Nephron (organoid): ENCODE measurements at regions not wholly inside any gene's neighbourhood (a gene's known extent, or its start where the extent isn't known, plus 50 kb on each side); places are given as distances from the start of the nearest gene placed in this dataset.

Experiments
- H3K27ac Mint-ChIP-seq, 3 experiments: 2 replicates each; pipeline ENCODE4 v1.8.0; 2020; ENCODE audit warnings: mixed read lengths in 3 of 3, mild to moderate bottlenecking in 2 of 3, moderate library complexity in 1 of 3
- H3K27me3 Mint-ChIP-seq: 2 replicates; pipeline ENCODE4 v1.8.0; 2021; ENCODE audit warnings: low read depth, mild to moderate bottlenecking, moderate library complexity, mixed read lengths
- H3K36me3 Mint-ChIP-seq: 2 replicates; pipeline ENCODE4 v1.8.0; 2020; ENCODE audit warnings: low read depth, mixed read lengths
- H3K4me1 Mint-ChIP-seq: 2 replicates; pipeline ENCODE4 v1.8.0; 2020; ENCODE audit warnings: mixed read lengths
- H3K4me3 Mint-ChIP-seq, 3 experiments: 2 replicates each; pipeline ENCODE4 v1.8.0; 2020; ENCODE audit warnings: mild to moderate bottlenecking in 3 of 3, mixed read lengths in 3 of 3, moderate library complexity in 2 of 3
- H3K9me3 Mint-ChIP-seq: 2 replicates; pipeline ENCODE4 v1.8.0; 2020; ENCODE audit warnings: mixed read lengths
- TF ChIP-seq, protein P1 (sequence below), 3 experiments: fragments of 200-600 bp; sonication (generic); IDR thresholded peaks; one replicate each; pipeline ENCODE4 v1.5.0; 2021; ENCODE audit warnings: antibody characterized with exemption in 3 of 3; ENCODE audit not compliant: unreplicated experiment in 3 of 3

DNA sequence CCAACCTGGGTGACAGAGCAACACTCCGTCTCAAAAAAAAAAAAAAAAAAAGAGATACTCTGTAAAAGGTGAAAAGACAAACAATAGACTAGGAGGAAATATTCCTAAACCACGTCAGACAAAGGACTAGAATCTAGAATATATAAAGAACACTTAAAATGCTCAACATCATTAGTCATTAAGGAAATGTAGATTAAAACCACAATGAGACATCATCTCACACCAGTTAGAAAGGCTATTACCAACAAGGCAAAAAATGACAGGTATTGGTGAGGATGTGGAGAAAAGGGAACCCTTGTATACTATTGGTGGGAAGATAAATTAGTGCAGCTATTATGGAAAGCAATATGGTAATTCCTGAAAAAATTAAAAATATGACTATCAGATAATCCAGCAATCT, 903.1 kb upstream of the SOX9 start:
- Mint-ChIP-seq H3K9me3 (peaks cover 3% of the 10 kb centered on the region), H3K36me3 (no peaks in the 10 kb centered on the region), H3K4me3 (no peak overlapping the region), H3K27ac (no peak overlapping the region), H3K27me3 (no peaks in the 10 kb centered on the region), H3K4me1 (no peaks in the 10 kb centered on the region)
- TF ChIP-seq, protein P1, sequence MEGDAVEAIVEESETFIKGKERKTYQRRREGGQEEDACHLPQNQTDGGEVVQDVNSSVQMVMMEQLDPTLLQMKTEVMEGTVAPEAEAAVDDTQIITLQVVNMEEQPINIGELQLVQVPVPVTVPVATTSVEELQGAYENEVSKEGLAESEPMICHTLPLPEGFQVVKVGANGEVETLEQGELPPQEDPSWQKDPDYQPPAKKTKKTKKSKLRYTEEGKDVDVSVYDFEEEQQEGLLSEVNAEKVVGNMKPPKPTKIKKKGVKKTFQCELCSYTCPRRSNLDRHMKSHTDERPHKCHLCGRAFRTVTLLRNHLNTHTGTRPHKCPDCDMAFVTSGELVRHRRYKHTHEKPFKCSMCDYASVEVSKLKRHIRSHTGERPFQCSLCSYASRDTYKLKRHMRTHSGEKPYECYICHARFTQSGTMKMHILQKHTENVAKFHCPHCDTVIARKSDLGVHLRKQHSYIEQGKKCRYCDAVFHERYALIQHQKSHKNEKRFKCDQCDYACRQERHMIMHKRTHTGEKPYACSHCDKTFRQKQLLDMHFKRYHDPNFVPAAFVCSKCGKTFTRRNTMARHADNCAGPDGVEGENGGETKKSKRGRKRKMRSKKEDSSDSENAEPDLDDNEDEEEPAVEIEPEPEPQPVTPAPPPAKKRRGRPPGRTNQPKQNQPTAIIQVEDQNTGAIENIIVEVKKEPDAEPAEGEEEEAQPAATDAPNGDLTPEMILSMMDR (IDR thresholded peaks at IDR 0.05; ENCODE audit: unreplicated experiment in 3 of 3) = no peak

DNA sequence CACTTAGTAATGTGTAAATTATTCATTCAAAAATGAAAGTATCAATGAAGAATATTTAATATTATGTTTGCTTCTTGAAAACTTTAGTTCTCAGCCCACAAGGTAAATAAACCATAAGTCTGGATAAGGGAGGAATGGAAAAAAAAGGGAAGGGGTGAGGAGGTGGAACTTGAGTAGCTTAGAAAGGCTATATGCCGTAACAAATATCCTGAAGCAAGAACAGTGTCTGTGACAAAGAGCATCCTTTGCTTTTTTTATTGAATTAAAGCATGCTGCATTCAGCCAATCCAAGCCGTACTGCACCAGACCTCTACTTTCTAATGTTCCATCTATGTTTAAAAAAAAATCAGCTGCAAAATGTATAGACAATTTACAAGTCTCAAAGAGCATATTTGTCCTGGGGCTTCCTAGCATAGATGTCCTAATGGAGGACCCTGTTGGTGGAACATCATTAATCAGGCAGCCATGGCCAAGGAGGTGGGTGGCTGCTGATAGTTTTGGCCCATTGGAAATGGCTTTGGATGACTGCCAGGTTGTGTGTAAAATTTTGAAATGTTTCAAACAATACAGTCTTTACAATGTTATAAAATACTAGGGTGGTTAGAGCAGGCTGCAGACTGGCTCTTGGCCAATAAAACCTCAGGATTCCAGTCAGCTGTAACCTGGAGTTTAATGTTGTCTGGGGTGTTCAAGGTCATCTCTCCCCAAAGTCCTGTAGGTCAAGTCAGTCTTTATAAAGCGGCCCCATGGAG, 895.8 kb upstream of the SOX9 start:
- Mint-ChIP-seq H3K27me3 (no peaks in the 10 kb centered on the region), H3K9me3 (no peaks in the 10 kb centered on the region), H3K4me3 (no peak overlapping the region), H3K27ac (peak overlapping the region in 2 of 3 experiments; percentile 25 to 49), H3K36me3 (no peaks in the 10 kb centered on the region), H3K4me1 (peaks cover 17% of the 10 kb centered on the region)
- TF ChIP-seq, protein P1 (IDR thresholded peaks at IDR 0.05; ENCODE audit: unreplicated experiment in 3 of 3) = no peak

DNA sequence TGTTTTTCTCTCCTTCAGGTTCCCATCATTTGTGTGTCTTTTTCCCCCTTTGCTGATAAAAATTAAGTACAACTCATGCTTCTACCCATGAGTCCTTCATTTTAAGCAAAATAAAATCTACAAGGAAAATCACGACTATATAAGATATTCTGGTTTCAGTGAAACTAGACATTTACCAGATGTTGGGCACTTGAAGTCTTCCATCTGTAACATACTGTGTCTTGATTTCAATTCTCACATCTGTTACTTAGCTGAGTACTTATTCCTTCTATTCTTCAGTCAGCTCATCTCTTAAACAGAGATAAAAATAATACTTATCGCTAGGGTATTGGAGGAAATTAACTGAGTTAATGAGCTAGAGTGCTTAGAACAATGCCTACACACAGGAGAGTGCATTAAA, 893.0 kb upstream of the SOX9 start:
- Mint-ChIP-seq H3K4me3 (no peak overlapping the region), H3K9me3 (no peaks in the 10 kb centered on the region), H3K36me3 (no peaks in the 10 kb centered on the region), H3K27ac (no peak overlapping the region), H3K27me3 (no peaks in the 10 kb centered on the region), H3K4me1 (peaks cover 17% of the 10 kb centered on the region)
- TF ChIP-seq, protein P1 (IDR thresholded peaks at IDR 0.05; ENCODE audit: unreplicated experiment in 3 of 3) = no peak

DNA sequence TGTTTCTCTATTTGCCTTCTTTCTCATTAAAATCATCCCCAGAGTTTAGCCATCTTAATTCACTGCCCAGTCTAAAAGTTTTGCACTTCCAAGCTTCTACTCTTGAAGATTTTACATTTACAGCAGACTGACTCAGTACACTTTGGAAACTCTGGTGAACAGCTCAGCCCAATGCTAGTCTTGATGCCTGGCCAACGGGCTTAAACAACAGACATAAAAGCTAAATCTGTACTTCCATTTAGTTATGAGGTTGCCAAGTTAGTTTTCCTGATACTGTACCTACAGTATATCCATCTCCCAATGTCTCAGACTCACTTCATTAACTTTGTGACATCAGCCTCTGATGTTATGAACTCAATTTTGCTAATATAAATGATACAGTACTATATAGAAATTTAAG, 891.8 kb upstream of the SOX9 start:
- Mint-ChIP-seq H3K27me3 (peaks cover 4% of the 10 kb centered on the region), H3K27ac (no peak overlapping the region), H3K36me3 (no peaks in the 10 kb centered on the region), H3K9me3 (no peaks in the 10 kb centered on the region), H3K4me3 (no peak overlapping the region), H3K4me1 (peaks cover 17% of the 10 kb centered on the region)
- TF ChIP-seq, protein P1 (IDR thresholded peaks at IDR 0.05; ENCODE audit: unreplicated experiment in 3 of 3) = no peak

DNA sequence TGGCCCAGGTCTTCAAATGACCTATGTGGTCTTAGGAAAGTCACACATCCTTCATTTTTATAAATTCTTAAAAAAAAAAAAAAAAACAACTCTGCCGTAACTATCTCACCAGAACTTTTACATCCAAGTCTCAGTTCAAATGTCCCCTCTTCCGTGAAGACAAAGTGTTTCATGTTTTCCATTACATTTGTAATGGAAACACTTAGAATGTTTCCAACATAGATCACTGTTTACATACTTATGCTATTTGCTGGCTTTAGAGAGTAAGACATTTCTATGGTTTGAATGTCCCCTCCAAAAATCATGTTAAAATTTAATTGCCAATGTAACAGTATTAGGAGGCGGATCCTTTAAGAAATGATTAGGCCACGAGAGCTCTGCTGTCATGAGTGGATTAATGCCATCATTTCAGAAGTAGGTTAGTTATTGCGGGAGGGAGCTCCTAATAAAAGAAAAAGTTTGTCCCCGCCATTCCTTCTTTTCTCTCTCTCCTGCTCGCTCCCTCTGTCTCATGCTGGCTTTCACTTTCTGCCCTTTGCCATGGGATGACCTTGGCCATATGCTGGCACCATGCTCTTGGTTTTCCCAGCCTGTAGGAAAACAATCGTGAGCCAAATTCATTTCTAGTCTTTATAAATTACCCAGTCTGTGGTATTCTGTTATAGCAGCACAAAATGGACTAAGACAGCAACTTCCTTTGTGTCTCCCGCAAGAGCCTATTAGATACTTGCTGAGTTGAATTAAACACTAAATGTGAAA, 887.8 kb upstream of the SOX9 start:
- Mint-ChIP-seq H3K36me3 (no peaks in the 10 kb centered on the region), H3K4me1 (peaks cover 5% of the 10 kb centered on the region), H3K27ac (no peak overlapping the region), H3K27me3 (peaks cover 6% of the 10 kb centered on the region), H3K4me3 (no peak overlapping the region), H3K9me3 (no peaks in the 10 kb centered on the region)
- TF ChIP-seq, protein P1 (IDR thresholded peaks at IDR 0.05; ENCODE audit: unreplicated experiment in 3 of 3) = no peak
